Right lobe of liver (tissue), 4 donors: ENCODE measurements at regions not wholly inside any gene's neighbourhood (a gene's known extent, or its start where the extent isn't known, plus 50 kb on each side); places are given as distances from the start of the nearest gene placed in this dataset.

ENCODE experiments used
- POLR2A ChIP-seq: fragments of 450-650 bp; IDR thresholded peaks from one replicate; pipeline ENCODE4 v1.6.1; 2017; ENCODE audit warnings: antibody characterized with exemption, mild to moderate bottlenecking
- TF ChIP-seq, protein P1 (sequence below), 4 donors: fragments of 200-600 bp in 3 of 4; fragments of 450-650 bp in 1 of 4; IDR thresholded peaks; one replicate each; pipeline versions ENCODE4 v1.5.1 to v1.8.0; 2016 to 2022; ENCODE audit warnings: antibody characterized with exemption in 4 of 4, mild to moderate bottlenecking in 2 of 4
- donor health status: DM: no; HTN: no; CAD: no.
- donor health status: DM: no; HTN: no; CAD: no.
- donor health status: DM: no; HTN: yes; CAD: no.

- TF ChIP-seq, protein P1, sequence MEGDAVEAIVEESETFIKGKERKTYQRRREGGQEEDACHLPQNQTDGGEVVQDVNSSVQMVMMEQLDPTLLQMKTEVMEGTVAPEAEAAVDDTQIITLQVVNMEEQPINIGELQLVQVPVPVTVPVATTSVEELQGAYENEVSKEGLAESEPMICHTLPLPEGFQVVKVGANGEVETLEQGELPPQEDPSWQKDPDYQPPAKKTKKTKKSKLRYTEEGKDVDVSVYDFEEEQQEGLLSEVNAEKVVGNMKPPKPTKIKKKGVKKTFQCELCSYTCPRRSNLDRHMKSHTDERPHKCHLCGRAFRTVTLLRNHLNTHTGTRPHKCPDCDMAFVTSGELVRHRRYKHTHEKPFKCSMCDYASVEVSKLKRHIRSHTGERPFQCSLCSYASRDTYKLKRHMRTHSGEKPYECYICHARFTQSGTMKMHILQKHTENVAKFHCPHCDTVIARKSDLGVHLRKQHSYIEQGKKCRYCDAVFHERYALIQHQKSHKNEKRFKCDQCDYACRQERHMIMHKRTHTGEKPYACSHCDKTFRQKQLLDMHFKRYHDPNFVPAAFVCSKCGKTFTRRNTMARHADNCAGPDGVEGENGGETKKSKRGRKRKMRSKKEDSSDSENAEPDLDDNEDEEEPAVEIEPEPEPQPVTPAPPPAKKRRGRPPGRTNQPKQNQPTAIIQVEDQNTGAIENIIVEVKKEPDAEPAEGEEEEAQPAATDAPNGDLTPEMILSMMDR (IDR thresholded peaks at IDR 0.05), result no peak
- TF ChIP-seq POLR2A, result no peak
Observed at GRCh38 chr2:78757191-78757590, 268.3 kb upstream of the REG3G start.
